ENCODE measurements at regions not wholly inside any gene's neighbourhood (a gene's known extent, or its start where the extent isn't known, plus 50 kb on each side); places are given as distances from the start of the nearest gene placed in this dataset.

DNA sequence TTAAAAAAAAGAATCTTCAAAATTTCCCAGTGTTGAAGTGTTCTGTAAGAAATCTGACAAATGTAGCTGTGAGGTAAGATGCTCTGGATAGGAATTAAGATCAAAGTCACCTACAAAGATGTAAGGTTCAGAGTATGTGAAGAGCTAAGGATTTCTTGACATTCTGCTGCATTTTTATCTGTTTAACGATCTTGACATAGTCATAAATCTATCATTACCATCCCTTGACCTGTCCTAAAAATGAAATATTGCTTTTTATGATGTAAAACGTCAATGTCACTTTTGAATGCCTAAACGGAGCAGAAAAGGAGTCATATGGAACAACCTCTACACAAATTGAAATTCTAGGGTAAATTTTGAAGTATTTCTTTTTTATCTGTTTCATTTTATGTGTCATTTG, 939.3 kb downstream of the CDH18 start:
- H3K36me3 ChIP-seq (replicated peaks in 1 of 2; ENCODE audit: control insufficient read depth in 1 of 2, insufficient read depth in 2 of 2, low read length in 2 of 2): no peaks in the 10 kb centered on the region
- H3K27ac ChIP-seq (ENCODE audit: low read depth in 1 of 2, low read length in 2 of 2): no peak overlapping the region
- H3K4me1 ChIP-seq (ENCODE audit: control insufficient read depth in 1 of 2, insufficient read depth in 2 of 2, low read length in 2 of 2): no peaks in the 10 kb centered on the region
- H2AFZ ChIP-seq (ENCODE audit: insufficient read depth, low read depth, low read length, poor library complexity, severe bottlenecking): no peak overlapping the region
- no peaks in the 10 kb centered on the region for H3K27me3 Mint-ChIP-seq (ENCODE audit: low read depth in 3 of 3)
- TF ChIP-seq, protein P1, sequence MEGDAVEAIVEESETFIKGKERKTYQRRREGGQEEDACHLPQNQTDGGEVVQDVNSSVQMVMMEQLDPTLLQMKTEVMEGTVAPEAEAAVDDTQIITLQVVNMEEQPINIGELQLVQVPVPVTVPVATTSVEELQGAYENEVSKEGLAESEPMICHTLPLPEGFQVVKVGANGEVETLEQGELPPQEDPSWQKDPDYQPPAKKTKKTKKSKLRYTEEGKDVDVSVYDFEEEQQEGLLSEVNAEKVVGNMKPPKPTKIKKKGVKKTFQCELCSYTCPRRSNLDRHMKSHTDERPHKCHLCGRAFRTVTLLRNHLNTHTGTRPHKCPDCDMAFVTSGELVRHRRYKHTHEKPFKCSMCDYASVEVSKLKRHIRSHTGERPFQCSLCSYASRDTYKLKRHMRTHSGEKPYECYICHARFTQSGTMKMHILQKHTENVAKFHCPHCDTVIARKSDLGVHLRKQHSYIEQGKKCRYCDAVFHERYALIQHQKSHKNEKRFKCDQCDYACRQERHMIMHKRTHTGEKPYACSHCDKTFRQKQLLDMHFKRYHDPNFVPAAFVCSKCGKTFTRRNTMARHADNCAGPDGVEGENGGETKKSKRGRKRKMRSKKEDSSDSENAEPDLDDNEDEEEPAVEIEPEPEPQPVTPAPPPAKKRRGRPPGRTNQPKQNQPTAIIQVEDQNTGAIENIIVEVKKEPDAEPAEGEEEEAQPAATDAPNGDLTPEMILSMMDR (IDR thresholded peaks at IDR 0.05): no peak
- DNase-seq: no peak
- no peak overlapping the region for H3K4me3 Mint-ChIP-seq
- H4K20me1 ChIP-seq (ENCODE audit: insufficient read depth, low read length): no peaks in the 10 kb centered on the region
- no peaks in the 10 kb centered on the region for H3K27me3 ChIP-seq (ENCODE audit: control insufficient read depth in 2 of 2, insufficient read depth in 2 of 2, low read length in 2 of 2)
- peaks cover 0 to 10% (median 2%) of the 10 kb centered on the region in 7 donors for H3K9me3 Mint-ChIP-seq
- H3K9ac ChIP-seq (ENCODE audit: insufficient read depth, low read length, poor library complexity, severe bottlenecking): no peak overlapping the region
- no peaks in the 10 kb centered on the region for H3K36me3 Mint-ChIP-seq
- H3K27ac Mint-ChIP-seq: no peak overlapping the region
- no CpG with 5 or more reads among the region's 3 CpGs for WGBS (ENCODE audit: insufficient coverage)
- no peak overlapping the region for H3K4me3 ChIP-seq (replicated peaks in 1 of 3; ENCODE audit: low read depth in 2 of 3, low read length in 3 of 3)
- no peaks in the 10 kb centered on the region for H3K79me2 ChIP-seq (ENCODE audit: insufficient read depth, low read length)
- intact Hi-C loops (cut with micrococcal nuclease): no loop called here
- H3K4me2 ChIP-seq (replicated peaks; ENCODE audit: extremely low read depth, low read length, poor library complexity, severe bottlenecking): no peak overlapping the region
- H3K4me1 Mint-ChIP-seq: no peaks in the 10 kb centered on the region
- peaks cover 7 to 23% of the 10 kb centered on the region in 2 donors for H3K9me3 ChIP-seq (replicated peaks in 1 of 2; ENCODE audit: control insufficient read depth in 1 of 2, insufficient read depth in 1 of 2, low read length in 2 of 2)

DNA sequence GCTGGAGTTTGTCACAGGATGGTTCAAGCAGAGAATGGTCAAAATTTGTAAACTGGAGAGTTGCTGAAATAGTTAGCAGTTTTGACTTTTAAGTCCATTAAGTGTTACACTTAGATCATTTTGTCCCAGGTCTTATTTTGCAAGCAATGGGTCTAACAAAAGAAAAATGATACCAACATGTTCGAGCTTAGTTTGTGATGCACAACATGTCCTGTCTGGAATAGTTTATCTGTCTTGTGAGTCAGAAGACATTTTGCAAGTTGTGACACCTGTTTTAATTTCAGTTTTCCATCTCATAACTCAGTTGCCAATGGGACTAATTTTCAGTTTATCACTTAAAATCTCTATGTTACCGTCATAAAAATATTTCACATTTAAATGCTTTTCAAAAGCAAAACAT, 929.8 kb downstream of the CDH18 start:
- Histone ChIP-seq H4K20me1 (ENCODE audit: insufficient read depth, low read length) (no peaks in the 10 kb centered on the region), H3K9me3 (replicated peaks in 1 of 2; ENCODE audit: control insufficient read depth in 1 of 2, insufficient read depth in 1 of 2, low read length in 2 of 2) (peaks cover 0 to 1% of the 10 kb centered on the region in 2 donors), H3K4me1 (ENCODE audit: control insufficient read depth in 1 of 2, insufficient read depth in 2 of 2, low read length in 2 of 2) (no peaks in the 10 kb centered on the region), H3K79me2 (ENCODE audit: insufficient read depth, low read length) (no peaks in the 10 kb centered on the region), H3K4me3 (replicated peaks in 1 of 3; ENCODE audit: low read depth in 2 of 3, low read length in 3 of 3) (no peak overlapping the region), H3K27ac (ENCODE audit: low read depth in 1 of 2, low read length in 2 of 2) (no peak overlapping the region), H2AFZ (ENCODE audit: insufficient read depth, low read depth, low read length, poor library complexity, severe bottlenecking) (no peak overlapping the region), H3K4me2 (replicated peaks; ENCODE audit: extremely low read depth, low read length, poor library complexity, severe bottlenecking) (no peak overlapping the region), H3K27me3 (ENCODE audit: control insufficient read depth in 2 of 2, insufficient read depth in 2 of 2, low read length in 2 of 2) (no peaks in the 10 kb centered on the region), H3K9ac (ENCODE audit: insufficient read depth, low read length, poor library complexity, severe bottlenecking) (no peak overlapping the region), H3K36me3 (replicated peaks in 1 of 2; ENCODE audit: control insufficient read depth in 1 of 2, insufficient read depth in 2 of 2, low read length in 2 of 2) (no peaks in the 10 kb centered on the region)
- Mint-ChIP-seq H3K9me3 (peaks cover 0 to 9% (median 4%) of the 10 kb centered on the region in 7 donors), H3K27me3 (ENCODE audit: low read depth in 3 of 3) (no peaks in the 10 kb centered on the region), H3K36me3 (no peaks in the 10 kb centered on the region), H3K4me3 (no peak overlapping the region), H3K27ac (no peak overlapping the region), H3K4me1 (no peaks in the 10 kb centered on the region)
- TF ChIP-seq, protein P1 (IDR thresholded peaks at IDR 0.05): no peak
- intact Hi-C loops (cut with micrococcal nuclease): no loop called here
- no peak for DNase-seq
- WGBS (ENCODE audit: insufficient coverage): no CpG with 5 or more reads among the region's 2 CpGs

Measured in CD14-positive monocyte (primary cell).